HG03457 (cell line): ENCODE measurements at regions not wholly inside any gene's neighbourhood (a gene's known extent, or its start where the extent isn't known, plus 50 kb on each side); places are given as distances from the start of the nearest gene placed in this dataset.

Experiments used
- ATAC-seq: cut with Tn5 transposase; IDR thresholded peaks from one replicate; pipeline ENCODE4 v1.9.1; 2021; ENCODE audit warnings: moderate number of reproducible peaks; ENCODE audit not compliant: unreplicated experiment

DNA sequence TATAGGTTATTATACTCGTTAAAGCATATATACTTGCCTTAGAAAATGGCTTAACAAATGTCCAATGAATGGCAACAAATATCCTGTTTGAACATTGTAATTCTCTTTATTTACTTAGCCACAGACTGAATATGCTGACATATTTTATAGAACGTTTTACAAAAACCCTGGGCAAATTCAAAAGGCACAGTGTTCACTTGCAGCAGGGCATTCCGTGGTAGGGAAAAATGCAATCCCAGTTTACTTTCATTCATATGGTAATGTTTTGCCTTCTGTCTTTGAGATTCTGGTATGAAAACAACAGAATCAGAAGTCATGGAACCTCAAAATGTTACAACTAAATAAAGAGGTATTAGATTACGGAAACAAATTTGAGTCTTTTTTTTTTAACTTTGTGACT lies 56.2 kb upstream of the MYCBP2 start:
- no peak for ATAC-seq

DNA sequence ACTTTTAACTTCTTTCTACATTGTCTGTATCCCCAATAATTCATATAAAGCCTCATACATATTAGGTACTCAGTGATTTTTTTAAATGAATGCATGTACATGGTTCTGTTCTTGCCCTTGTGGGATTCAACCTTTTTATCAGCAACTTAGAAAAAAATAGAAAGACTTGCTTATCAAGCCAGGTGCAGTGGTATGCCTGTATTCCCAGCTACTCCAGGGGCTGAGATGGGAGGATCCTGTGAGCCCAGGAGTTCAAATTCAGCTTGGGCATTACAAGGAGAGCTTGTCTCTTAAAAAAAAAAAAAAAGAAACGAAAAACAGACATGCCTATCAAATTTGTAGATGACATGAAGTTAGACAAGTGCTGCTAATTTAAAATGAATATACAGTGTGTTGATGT lies 54.2 kb upstream of the MYCBP2 start:
- ATAC-seq: no peak

DNA sequence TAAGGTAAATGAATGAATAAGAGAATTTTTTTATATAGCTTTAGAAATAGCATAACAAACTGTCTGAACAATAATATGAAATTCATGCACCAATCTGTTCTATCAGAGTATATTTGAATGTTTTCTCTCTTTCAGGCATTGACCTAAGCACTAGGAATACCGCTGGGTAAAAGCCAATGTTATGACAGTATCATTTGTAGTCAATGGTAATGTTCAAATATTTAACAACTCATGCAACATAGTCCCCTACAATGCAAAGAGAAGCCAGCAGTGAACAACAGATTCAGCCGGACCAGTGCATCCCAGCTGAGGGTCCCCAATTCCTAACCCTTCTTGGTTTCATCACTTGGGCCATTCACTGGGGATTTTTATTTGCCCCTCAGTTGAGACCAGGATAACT lies 52.6 kb upstream of the MYCBP2 start:
- no peak for ATAC-seq

DNA sequence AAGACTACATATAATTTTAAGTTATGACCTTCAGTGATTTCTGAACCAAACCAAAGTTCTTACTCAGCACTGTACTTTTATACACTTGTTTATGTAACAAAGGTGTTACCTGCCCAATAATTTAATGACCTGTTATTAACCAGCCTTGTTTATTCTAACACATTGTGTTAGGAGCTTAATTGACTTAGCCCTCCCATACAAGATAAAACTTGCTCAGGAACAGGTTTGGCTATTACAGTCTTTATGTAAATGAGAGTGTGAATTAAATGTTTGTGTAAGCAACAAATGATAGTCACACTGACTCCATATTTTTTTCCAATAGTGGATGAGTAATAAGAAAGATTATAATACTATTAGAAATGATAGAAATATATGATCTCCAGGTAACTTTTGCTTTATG lies 51.8 kb upstream of the MYCBP2 start:
- ATAC-seq: no peak

DNA sequence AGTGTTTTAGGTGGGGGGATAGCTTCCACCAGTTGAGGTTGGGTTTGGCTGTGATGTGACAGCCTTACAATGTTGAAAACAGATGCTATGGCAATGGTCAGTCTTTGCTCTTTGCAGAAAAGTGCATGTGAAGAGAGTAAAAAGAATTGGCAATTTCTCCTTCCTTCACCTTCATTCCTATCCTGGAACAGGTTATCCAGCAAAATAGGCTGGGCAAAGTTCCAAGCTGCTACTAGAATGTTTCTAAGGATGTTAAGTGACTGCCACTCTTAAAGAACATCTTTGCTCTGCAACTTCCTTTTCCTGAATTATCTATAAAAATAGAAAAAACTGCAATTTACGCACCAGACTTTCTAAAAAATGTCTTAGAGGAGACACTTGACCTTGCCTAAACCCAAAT lies 50.1 kb upstream of the MYCBP2 start:
- no peak for ATAC-seq
